H1 (cell line): ENCODE measurements at regions not wholly inside any gene's neighbourhood (a gene's known extent, or its start where the extent isn't known, plus 50 kb on each side); places are given as distances from the start of the nearest gene placed in this dataset.

Experiments
- CTCF ChIA-PET: fragments of 300-600 bp; sonication (Branson Sonifier 250); formaldehyde crosslinking; loops from one replicate; lab custom pipeline; 2021; ENCODE audit not compliant: partially characterized antibody; lab: Charles Lee
- POLR2A ChIA-PET: fragments of 300-600 bp; sonication (Branson Sonifier 250); formaldehyde crosslinking; loops from one replicate; lab custom pipeline; 2021; ENCODE audit warnings: inconsistent platforms; ENCODE audit not compliant: partially characterized antibody; lab: Charles Lee
- DNase-seq, 2 experiments: peaks; one replicate each; pipeline versions ENCODE4 v3.0.0 to v3.0.0-alpha.2; 2010 to 2022; ENCODE audit warnings: low spot score in 2 of 2, low read depth in 1 of 2, mixed read lengths in 1 of 2
- FAIRE-seq: peaks from 2 replicates; lab custom pipeline; 2011; peaks lifted over from hg19 to GRCh38; lab: Jason Lieb, UNC
- H2AFZ ChIP-seq: 2 replicates; pipeline ENCODE4 v1.8.1; 2012; ENCODE audit warnings: low read length, inconsistent platforms
- H2AK5ac ChIP-seq: 2 replicates; pipeline ENCODE4 v1.6.1; 2013; ENCODE audit warnings: low read depth, low read length
- H2BK120ac ChIP-seq: replicated peaks from 2 replicates; pipeline ENCODE3; 2013; ENCODE audit warnings: low read depth, low read length, inconsistent platforms
- H2BK12ac ChIP-seq: 2 replicates; pipeline ENCODE4 v1.6.1; 2013; ENCODE audit warnings: low read depth, low read length
- H2BK15ac ChIP-seq: 2 replicates; pipeline ENCODE4 v1.6.1; 2013; ENCODE audit warnings: low read length
- H2BK20ac ChIP-seq: 2 replicates; pipeline ENCODE4 v1.6.1; 2013; ENCODE audit warnings: low read length
- H2BK5ac ChIP-seq: 2 replicates; pipeline ENCODE4 v1.6.1; 2013; ENCODE audit warnings: low read depth, low read length
- H3K14ac ChIP-seq: 2 replicates; pipeline ENCODE4 v1.6.1; 2013; ENCODE audit warnings: inconsistent platforms; ENCODE audit not compliant: insufficient read length
- H3K18ac ChIP-seq: 2 replicates; pipeline ENCODE4 v1.6.1; 2013; ENCODE audit warnings: low read length; ENCODE audit errors: extremely low read depth
- H3K23ac ChIP-seq: 2 replicates; pipeline ENCODE4 v1.6.1; 2013; ENCODE audit warnings: inconsistent platforms; ENCODE audit not compliant: insufficient read length
- H3K23me2 ChIP-seq: 2 replicates; pipeline ENCODE4 v1.6.1; 2013; ENCODE audit warnings: low read depth, low read length
- H3K27ac ChIP-seq: 2 replicates; pipeline ENCODE4 v1.6.1; 2011; ENCODE audit warnings: low read depth, low read length, inconsistent platforms
- H3K27me3 ChIP-seq, 4 experiments: replicated peaks in 1 of 4; 1 replicate in 1 of 4; 2 replicates in 3 of 4; pipeline versions ENCODE4 v1.6.1 to v1.8.1; 2011 to 2013; ENCODE audit warnings: low read length in 3 of 4, mild to moderate bottlenecking in 3 of 4, inconsistent platforms in 2 of 4, mixed read lengths in 2 of 4, moderate library complexity in 1 of 4; ENCODE audit not compliant: control insufficient read depth in 3 of 4, insufficient read depth in 3 of 4; ENCODE audit errors: extremely low read depth in 1 of 4
- H3K36me3 ChIP-seq, 4 experiments: 2 replicates each; pipeline versions ENCODE4 v1.6.1 to v1.8.1; 2011 to 2013; ENCODE audit warnings: mild to moderate bottlenecking in 4 of 4, low read length in 3 of 4, moderate library complexity in 2 of 4, control low read depth in 1 of 4, inconsistent platforms in 1 of 4; ENCODE audit not compliant: insufficient read depth in 4 of 4, control insufficient read depth in 2 of 4
- H3K4ac ChIP-seq: replicated peaks from 2 replicates; pipeline ENCODE3; 2013; ENCODE audit warnings: low read length, low read depth, mixed read lengths, inconsistent platforms; ENCODE audit not compliant: insufficient read length
- H3K4me1 ChIP-seq, 4 experiments: replicated peaks in 1 of 4; 1 replicate in 1 of 4; 2 replicates in 3 of 4; pipeline versions ENCODE4 v1.6.1 to v1.8.1; 2011 to 2013; ENCODE audit warnings: low read length in 3 of 4, inconsistent platforms in 2 of 4, mixed read lengths in 1 of 4; ENCODE audit not compliant: insufficient read depth in 4 of 4, control insufficient read depth in 3 of 4
- H3K4me2 ChIP-seq, 2 experiments: 2 replicates each; pipeline versions ENCODE4 v1.6.1 to v1.8.1; 2011 to 2013; ENCODE audit warnings: low read depth in 2 of 2, low read length in 2 of 2, control low read depth in 1 of 2, inconsistent platforms in 1 of 2, mild to moderate bottlenecking in 1 of 2; ENCODE audit not compliant: insufficient read depth in 1 of 2
- H3K4me3 ChIP-seq, 4 experiments: fragments of 200-600, 300-600 bp in 1 of 4; sonication (generic), shearing (Covaris generic), sonication (Bioruptor Twin) in 1 of 4; 2 replicates each; pipeline versions ENCODE4 v1.5.1 to v1.8.1; 2011 to 2016; ENCODE audit warnings: low read length in 4 of 4, low read depth in 3 of 4, control low read depth in 2 of 4, inconsistent platforms in 2 of 4, mild to moderate bottlenecking in 2 of 4, mixed read lengths in 1 of 4, moderate library complexity in 1 of 4; ENCODE audit not compliant: insufficient read depth in 2 of 4; ENCODE audit errors: extremely low read depth in 1 of 4
- H3K56ac ChIP-seq: replicated peaks from 2 replicates; pipeline ENCODE3; 2013; ENCODE audit warnings: low read depth, mild to moderate bottlenecking, mixed read lengths, low read length, inconsistent platforms; ENCODE audit not compliant: insufficient read length
- H3K79me1 ChIP-seq: 2 replicates; pipeline ENCODE4 v1.6.1; 2013; ENCODE audit warnings: low read depth, low read length, control low read depth
- H3K79me2 ChIP-seq, 2 experiments: 2 replicates each; pipeline versions ENCODE4 v1.6.1 to v1.8.1; 2012 to 2013; ENCODE audit warnings: low read length in 2 of 2, mild to moderate bottlenecking in 2 of 2, inconsistent platforms in 1 of 2; ENCODE audit not compliant: insufficient read depth in 2 of 2, control insufficient read depth in 1 of 2
- H3K9ac ChIP-seq, 4 experiments: replicated peaks in 1 of 4; 1 replicate in 1 of 4; 2 replicates in 3 of 4; pipeline versions ENCODE4 v1.6.1 to v1.8.1; 2011 to 2013; ENCODE audit warnings: low read depth in 3 of 4, low read length in 3 of 4, control low read depth in 2 of 4, mild to moderate bottlenecking in 2 of 4, moderate library complexity in 2 of 4, inconsistent platforms in 1 of 4; ENCODE audit errors: extremely low read depth in 1 of 4
- H3K9me3 ChIP-seq, 2 experiments: 2 replicates each; pipeline versions ENCODE4 v1.6.1 to v1.8.1; 2012 to 2013; ENCODE audit warnings: mild to moderate bottlenecking in 2 of 2, moderate library complexity in 2 of 2, control low read depth in 1 of 2, inconsistent platforms in 1 of 2, low read depth in 1 of 2, low read length in 1 of 2, mixed read lengths in 1 of 2; ENCODE audit not compliant: insufficient read depth in 2 of 2
- H4K20me1 ChIP-seq, 2 experiments: replicated peaks in 1 of 2; 2 replicates each; pipeline versions ENCODE3 to v1.8.1; 2011 to 2013; ENCODE audit warnings: inconsistent platforms in 2 of 2, low read length in 2 of 2, mild to moderate bottlenecking in 1 of 2; ENCODE audit not compliant: insufficient read depth in 2 of 2, control insufficient read depth in 1 of 2
- H4K5ac ChIP-seq: 2 replicates; pipeline ENCODE4 v1.6.1; 2013; ENCODE audit warnings: low read length, low read depth, mixed read lengths, inconsistent platforms; ENCODE audit not compliant: insufficient read length
- H4K8ac ChIP-seq: 2 replicates; pipeline ENCODE4 v1.8.0; 2013; ENCODE audit warnings: mild to moderate bottlenecking, moderate library complexity, low read length, inconsistent platforms; ENCODE audit not compliant: insufficient read depth; ENCODE audit errors: extremely low read depth
- H4K91ac ChIP-seq: replicated peaks from 2 replicates; pipeline ENCODE3; 2013; ENCODE audit warnings: low read length, mixed read lengths, inconsistent platforms; ENCODE audit not compliant: insufficient read length
- ATF2 ChIP-seq: IDR thresholded peaks from 2 replicates; pipeline ENCODE4 v1.6.1; 2012; ENCODE audit warnings: low read length, inconsistent platforms
- GABPA ChIP-seq: IDR thresholded peaks from 2 replicates; pipeline ENCODE4 v1.6.1; 2011; ENCODE audit warnings: mild to moderate bottlenecking, low read length, moderate library complexity, borderline replicate concordance; ENCODE audit not compliant: insufficient read depth
- JUND ChIP-seq: IDR thresholded peaks from 2 replicates; pipeline ENCODE4 v1.6.1; 2011; ENCODE audit warnings: mild to moderate bottlenecking, improper control_type of control experiment, low read length
- KDM1A ChIP-seq: fragments of 200-600, 300-600 bp; sonication (generic); IDR thresholded peaks from 2 replicates; pipeline ENCODE4 v1.7.1; 2016; ENCODE audit warnings: mild to moderate bottlenecking, low read length, borderline replicate concordance
- MAFK ChIP-seq: IDR thresholded peaks from 2 replicates; pipeline ENCODE4 v1.6.1; 2012; ENCODE audit warnings: low read depth, mild to moderate bottlenecking, improper control_type of control experiment, low read length
- POU5F1 ChIP-seq: IDR thresholded peaks from 2 replicates; pipeline ENCODE4 v1.6.1; 2011; ENCODE audit warnings: low read depth, mild to moderate bottlenecking, low read length, moderate library complexity
- SIRT6 ChIP-seq: IDR thresholded peaks from one replicate; pipeline ENCODE4 v1.7.1; 2012; ENCODE audit warnings: low read length, inconsistent platforms
- TAF1 ChIP-seq: IDR thresholded peaks from 2 replicates; pipeline ENCODE4 v1.6.1; 2011; ENCODE audit warnings: mild to moderate bottlenecking, low read depth, low read length
- TBP ChIP-seq: IDR thresholded peaks from 2 replicates; pipeline ENCODE4 v1.6.1; 2011; ENCODE audit warnings: low read depth, low read length, improper control_type of control experiment
- TEAD4 ChIP-seq: IDR thresholded peaks from 2 replicates; pipeline ENCODE4 v1.6.1; 2012; ENCODE audit warnings: low read depth, low read length, inconsistent platforms, mixed read lengths
- USF2 ChIP-seq: IDR thresholded peaks from 2 replicates; pipeline ENCODE4 v1.6.1; 2011; ENCODE audit warnings: low read length, improper control_type of control experiment
- WGBS, 2 experiments: shearing (Covaris generic) in 1 of 2; methylation state at CpG; one replicate each; pipeline versions ENCODE4 v1.1.6 to v1.1.7; 2013 to 2015; ENCODE audit warnings: low lambda C conversion rate in 2 of 2, mixed read lengths in 2 of 2, inconsistent platforms in 1 of 2, low coverage in 1 of 2, missing lambda C conversion rate in 1 of 2; ENCODE audit not compliant: insufficient replicate concordance in 2 of 2, insufficient coverage in 1 of 2, insufficient read length in 1 of 2; ENCODE audit errors: extremely low coverage in 1 of 2, missing lambda C conversion rate in 1 of 2; 5-methylcytosine and 5-hydroxymethylcytosine counted together

- CTCF ChIA-PET: no interaction called here
- TF ChIP-seq GABPA (no peak), KDM1A (no peak), TBP (no peak), JUND (no peak), USF2 (no peak), TAF1 (no peak), SIRT6 (no peak), TEAD4 (no peak), POU5F1 (no peak), ATF2 (no peak), MAFK (no peak)
Observed at GRCh38 chr13:89878904-89879303, 1468.6 kb upstream of the MIR17HG start.

More at GRCh38 chr13:89878904-89879303, 1468.6 kb upstream of the MIR17HG start:
- H2BK5ac ChIP-seq: no peak overlapping the region
- H2BK20ac ChIP-seq: no peak overlapping the region
- no peaks in the 10 kb centered on the region for H3K79me1 ChIP-seq
- H2BK15ac ChIP-seq: no peak overlapping the region
- no peak overlapping the region for H3K18ac ChIP-seq
- H4K8ac ChIP-seq: no peak overlapping the region
- no peaks in the 10 kb centered on the region for H3K27me3 ChIP-seq
- no peak overlapping the region for H3K4me2 ChIP-seq
- no peak overlapping the region for H2BK120ac ChIP-seq
- H4K20me1 ChIP-seq: no peaks in the 10 kb centered on the region
- H3K27ac ChIP-seq: no peak overlapping the region
- H4K5ac ChIP-seq: no peak overlapping the region
- no peaks in the 10 kb centered on the region for H3K4me1 ChIP-seq
- H3K79me2 ChIP-seq: no peaks in the 10 kb centered on the region
- H2AFZ ChIP-seq: peak overlapping the region; percentile 32; the same call in 1 of the 2 replicates
- H2BK12ac ChIP-seq: no peak overlapping the region
- no peak overlapping the region for H3K4ac ChIP-seq
- no peak overlapping the region for H4K91ac ChIP-seq
- no peak overlapping the region for H3K9ac ChIP-seq
- no peak overlapping the region for H3K23ac ChIP-seq
- no peak overlapping the region for H3K14ac ChIP-seq
- no peak overlapping the region for H2AK5ac ChIP-seq
- H3K23me2 ChIP-seq: no peaks in the 10 kb centered on the region
- no peak for DNase-seq
- WGBS, 2 experiments: 36% methylated on average over 1 of the region's 1 CpG; no CpG with 5 or more reads in 1 of the 2 experiments
- POLR2A ChIA-PET: no interaction called here
- FAIRE-seq: no peak
- no peaks in the 10 kb centered on the region; a peak in 1 of 4 replicates for H3K9me3 ChIP-seq
- no peak overlapping the region for H3K4me3 ChIP-seq
- no peaks in the 10 kb centered on the region; a peak in 1 of 8 replicates for H3K36me3 ChIP-seq
- H3K56ac ChIP-seq: no peak overlapping the region
